Loucy (cell line): ENCODE measurements at regions not wholly inside any gene's neighbourhood (a gene's known extent, or its start where the extent isn't known, plus 50 kb on each side); places are given as distances from the start of the nearest gene placed in this dataset.

Experiments
- H2AFZ ChIP-seq: fragments of 200-600 bp; sonication (generic); 2 replicates; pipeline ENCODE4 v1.6.0; 2016; ENCODE audit warnings: antibody characterized with exemption, mild to moderate bottlenecking, low read length, moderate library complexity
- H3F3A ChIP-seq: fragments of 200-600 bp; 2 replicates; pipeline ENCODE4 v1.6.0; 2016; ENCODE audit warnings: antibody characterized with exemption, low read depth, mild to moderate bottlenecking
- H3K27me3 ChIP-seq: fragments of 200-600 bp; sonication (generic); 2 replicates; pipeline ENCODE4 v1.6.1; 2014; ENCODE audit warnings: low read length, mild to moderate bottlenecking; ENCODE audit not compliant: insufficient read depth, poor library complexity, severe bottlenecking
- H3K36me3 ChIP-seq: fragments of 200-600 bp; sonication (generic); 2 replicates; pipeline ENCODE4 v1.6.1; 2016; ENCODE audit warnings: low read length; ENCODE audit not compliant: insufficient read depth
- H3K4me1 ChIP-seq: fragments of 200-600 bp; sonication (generic); 2 replicates; pipeline ENCODE4 v1.5.1; 2014; ENCODE audit warnings: low read length, mild to moderate bottlenecking; ENCODE audit not compliant: insufficient read depth, poor library complexity, severe bottlenecking
- H3K4me2 ChIP-seq: fragments of 200-600 bp; sonication (generic); 2 replicates; pipeline ENCODE4 v1.6.0; 2014; ENCODE audit warnings: antibody characterized with exemption, low read length, low read depth, mild to moderate bottlenecking; ENCODE audit not compliant: poor library complexity, severe bottlenecking
- H3K4me3 ChIP-seq: fragments of 200-600 bp; sonication (generic); 2 replicates; pipeline ENCODE4 v1.5.1; 2014; ENCODE audit warnings: low read length, mild to moderate bottlenecking, mixed read lengths; ENCODE audit not compliant: poor library complexity, severe bottlenecking
- H3K79me2 ChIP-seq: fragments of 200-600 bp; sonication (generic); 2 replicates; pipeline ENCODE4 v1.6.1; 2014; ENCODE audit warnings: low read length; ENCODE audit not compliant: insufficient read depth
- H3K9ac ChIP-seq: fragments of 200-600 bp; sonication (generic); 2 replicates; pipeline ENCODE4 v1.6.0; 2014; ENCODE audit warnings: mild to moderate bottlenecking, low read depth, low read length, moderate library complexity; ENCODE audit not compliant: poor library complexity, severe bottlenecking
- H3K9me2 ChIP-seq: fragments of 200-600 bp; sonication (generic); replicated peaks from 2 replicates; pipeline ENCODE4 v1.6.1; 2016; ENCODE audit warnings: low read depth, low read length, mixed read lengths
- H3K9me3 ChIP-seq: fragments of 200-600 bp; sonication (generic); 2 replicates; pipeline ENCODE4 v1.6.1; 2014; ENCODE audit warnings: mild to moderate bottlenecking, antibody characterized with exemption, low read length, low read depth; ENCODE audit not compliant: insufficient read depth
- H4K20me1 ChIP-seq: fragments of 200-600 bp; sonication (generic); 2 replicates; pipeline ENCODE4 v1.6.0; 2014; ENCODE audit warnings: antibody characterized with exemption, low read length, mild to moderate bottlenecking; ENCODE audit not compliant: insufficient read depth, poor library complexity, severe bottlenecking
- EZH2phosphoT487 ChIP-seq: fragments of 200-600 bp; IDR thresholded peaks from 2 replicates; pipeline ENCODE4 v1.6.1; 2018; ENCODE audit warnings: antibody characterized with exemption, mild to moderate bottlenecking, moderate library complexity, borderline replicate concordance
- TF ChIP-seq, protein P1 (sequence below): fragments of 200-600 bp; sonication (generic); conservative IDR thresholded peaks from 2 replicates; pipeline ENCODE4 v1.5.1; 2014; ENCODE audit warnings: mild to moderate bottlenecking, antibody characterized with exemption, low read length

DNA sequence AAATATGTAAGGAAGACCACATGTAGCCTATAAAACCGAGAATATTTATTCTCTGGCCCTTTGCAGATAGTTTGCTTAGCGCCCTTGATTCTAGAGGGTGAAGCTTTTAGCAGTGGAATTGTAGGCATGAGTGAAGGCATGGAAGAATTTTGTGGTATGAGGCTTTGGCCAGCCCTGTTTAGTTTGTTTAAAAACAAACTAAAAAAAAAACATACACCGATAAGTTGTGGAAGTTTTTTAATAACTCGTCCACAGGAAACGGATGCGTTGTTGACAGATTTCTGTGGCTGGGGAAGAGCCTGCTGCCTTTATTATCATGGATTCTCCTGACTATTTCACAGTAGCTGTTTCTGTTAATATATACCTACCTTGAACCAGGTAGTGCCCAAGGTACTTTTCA lies 194.7 kb upstream of the LNX1 start:
- no peak for TF ChIP-seq EZH2phosphoT487
- H3K27me3 ChIP-seq: no peaks in the 10 kb centered on the region
- no peaks in the 10 kb centered on the region for H3K79me2 ChIP-seq
- H3K9me3 ChIP-seq: no peaks in the 10 kb centered on the region
- H3K4me3 ChIP-seq: no peak overlapping the region
- no peaks in the 10 kb centered on the region for H3K36me3 ChIP-seq
- H2AFZ ChIP-seq: no peak overlapping the region
- H3K9me2 ChIP-seq: no peaks in the 10 kb centered on the region
- no peaks in the 10 kb centered on the region for H4K20me1 ChIP-seq
- H3K9ac ChIP-seq: no peak overlapping the region
- no peak overlapping the region for H3K4me2 ChIP-seq
- no peaks in the 10 kb centered on the region for H3F3A ChIP-seq
- no peaks in the 10 kb centered on the region for H3K4me1 ChIP-seq

DNA sequence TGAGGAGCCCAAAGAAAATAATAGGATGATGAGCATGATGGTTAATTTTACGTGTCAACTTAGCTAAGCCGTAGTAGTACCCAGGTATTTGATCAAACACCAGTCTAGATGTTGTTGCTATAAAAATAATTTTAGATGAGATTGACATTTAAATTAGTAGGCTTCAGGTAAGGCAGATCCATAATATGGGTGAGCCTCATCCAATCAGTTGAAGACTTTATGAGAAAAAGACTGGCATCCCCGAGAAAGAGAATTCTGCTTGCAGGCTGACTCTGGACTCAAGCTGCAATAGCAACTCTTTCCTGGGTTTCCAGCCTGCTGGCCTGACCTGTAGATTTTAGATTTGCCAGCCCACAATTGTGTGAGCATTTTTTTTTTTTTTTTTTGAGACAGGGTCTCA lies 192.8 kb upstream of the LNX1 start:
- TF ChIP-seq, protein P1, sequence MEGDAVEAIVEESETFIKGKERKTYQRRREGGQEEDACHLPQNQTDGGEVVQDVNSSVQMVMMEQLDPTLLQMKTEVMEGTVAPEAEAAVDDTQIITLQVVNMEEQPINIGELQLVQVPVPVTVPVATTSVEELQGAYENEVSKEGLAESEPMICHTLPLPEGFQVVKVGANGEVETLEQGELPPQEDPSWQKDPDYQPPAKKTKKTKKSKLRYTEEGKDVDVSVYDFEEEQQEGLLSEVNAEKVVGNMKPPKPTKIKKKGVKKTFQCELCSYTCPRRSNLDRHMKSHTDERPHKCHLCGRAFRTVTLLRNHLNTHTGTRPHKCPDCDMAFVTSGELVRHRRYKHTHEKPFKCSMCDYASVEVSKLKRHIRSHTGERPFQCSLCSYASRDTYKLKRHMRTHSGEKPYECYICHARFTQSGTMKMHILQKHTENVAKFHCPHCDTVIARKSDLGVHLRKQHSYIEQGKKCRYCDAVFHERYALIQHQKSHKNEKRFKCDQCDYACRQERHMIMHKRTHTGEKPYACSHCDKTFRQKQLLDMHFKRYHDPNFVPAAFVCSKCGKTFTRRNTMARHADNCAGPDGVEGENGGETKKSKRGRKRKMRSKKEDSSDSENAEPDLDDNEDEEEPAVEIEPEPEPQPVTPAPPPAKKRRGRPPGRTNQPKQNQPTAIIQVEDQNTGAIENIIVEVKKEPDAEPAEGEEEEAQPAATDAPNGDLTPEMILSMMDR: no peak
- TF ChIP-seq EZH2phosphoT487: no peak
- no peaks in the 10 kb centered on the region for H3K36me3 ChIP-seq
- no peak overlapping the region for H3K4me3 ChIP-seq
- H2AFZ ChIP-seq: no peak overlapping the region
- H3K79me2 ChIP-seq: no peaks in the 10 kb centered on the region
- no peak overlapping the region for H3K4me2 ChIP-seq
- no peak overlapping the region for H3K9ac ChIP-seq
- no peaks in the 10 kb centered on the region for H4K20me1 ChIP-seq
- H3K9me2 ChIP-seq: no peaks in the 10 kb centered on the region
- H3K27me3 ChIP-seq: no peaks in the 10 kb centered on the region
- no peaks in the 10 kb centered on the region for H3F3A ChIP-seq
- H3K4me1 ChIP-seq: no peaks in the 10 kb centered on the region
- no peaks in the 10 kb centered on the region for H3K9me3 ChIP-seq

DNA sequence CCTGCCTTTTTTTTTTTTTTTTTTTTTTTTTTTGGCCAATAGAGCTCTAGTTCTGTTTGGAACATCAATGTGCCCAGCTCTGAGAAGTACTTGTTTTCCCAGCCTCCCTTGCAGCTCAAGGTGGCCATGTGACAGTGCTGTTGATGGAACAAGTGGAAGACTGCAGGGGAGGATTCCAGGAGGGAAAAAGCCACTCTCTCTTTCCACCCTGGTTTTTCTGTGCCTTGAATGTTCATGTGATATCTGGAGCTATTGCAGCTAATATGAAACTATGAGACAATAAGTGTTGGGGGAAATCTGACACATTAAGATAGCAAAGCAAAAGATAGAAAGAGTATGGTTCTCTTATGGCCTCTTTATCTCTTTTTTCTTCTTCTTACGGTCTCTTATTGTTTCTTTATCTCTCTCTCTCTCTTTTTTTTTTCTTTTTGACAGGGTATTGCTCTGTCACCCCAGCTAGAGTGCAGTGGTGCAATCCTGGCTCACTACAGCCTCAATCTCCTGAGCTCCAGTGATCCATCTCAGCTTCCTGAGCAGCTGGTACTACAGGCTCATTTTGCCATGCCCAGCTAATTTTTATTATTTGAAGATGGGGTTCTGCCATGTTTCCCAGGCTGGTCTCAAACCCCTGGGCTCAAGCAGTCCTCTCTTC lies 192.0 kb upstream of the LNX1 start:
- no peak overlapping the region for H2AFZ ChIP-seq
- H3K79me2 ChIP-seq: no peaks in the 10 kb centered on the region
- TF ChIP-seq, protein P1: no peak
- no peak for TF ChIP-seq EZH2phosphoT487
- no peaks in the 10 kb centered on the region for H3K27me3 ChIP-seq
- no peaks in the 10 kb centered on the region for H3F3A ChIP-seq
- H3K4me1 ChIP-seq: no peaks in the 10 kb centered on the region
- H3K36me3 ChIP-seq: no peaks in the 10 kb centered on the region
- no peak overlapping the region for H3K4me2 ChIP-seq
- H3K9me3 ChIP-seq: no peaks in the 10 kb centered on the region
- no peaks in the 10 kb centered on the region for H4K20me1 ChIP-seq
- no peaks in the 10 kb centered on the region for H3K9me2 ChIP-seq
- H3K9ac ChIP-seq: no peak overlapping the region
- no peak overlapping the region for H3K4me3 ChIP-seq

DNA sequence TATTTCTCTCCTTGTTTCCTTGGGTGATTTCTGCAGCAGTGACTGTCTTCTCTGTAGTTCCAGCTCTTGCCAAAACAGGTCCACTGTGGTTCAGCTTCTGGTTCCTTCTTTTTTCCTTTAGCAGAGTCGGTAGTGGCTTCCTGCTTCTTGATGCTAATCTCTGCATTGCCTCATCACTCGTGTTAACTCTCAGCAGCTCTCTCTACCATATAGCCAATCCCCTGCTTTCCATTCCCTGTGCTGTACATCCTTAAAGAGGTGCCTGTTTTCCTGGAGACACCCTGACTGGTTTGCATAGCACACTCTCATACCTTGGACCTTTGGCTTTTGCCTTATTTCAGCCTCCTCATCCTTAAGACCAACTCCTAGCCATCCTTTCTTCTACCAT lies 191.2 kb upstream of the LNX1 start:
- Histone ChIP-seq H3K36me3 (no peaks in the 10 kb centered on the region), H2AFZ (peak overlapping the region; percentile 24; the same call in 1 of the 2 replicates)

More for the DNA sequence above, 191.2 kb upstream of the LNX1 start:
- H3K4me2 ChIP-seq: no peak overlapping the region
- H3F3A ChIP-seq: no peaks in the 10 kb centered on the region
- no peak overlapping the region for H3K4me3 ChIP-seq
- H3K4me1 ChIP-seq: no peaks in the 10 kb centered on the region
- no peaks in the 10 kb centered on the region for H3K79me2 ChIP-seq
- no peak for TF ChIP-seq EZH2phosphoT487
- TF ChIP-seq, protein P1: no peak
- H3K9ac ChIP-seq: no peak overlapping the region
- no peaks in the 10 kb centered on the region for H3K27me3 ChIP-seq
- no peaks in the 10 kb centered on the region for H3K9me3 ChIP-seq
- H3K9me2 ChIP-seq: no peaks in the 10 kb centered on the region
- no peaks in the 10 kb centered on the region for H4K20me1 ChIP-seq
